Transverse colon (tissue), 4 donors: ENCODE measurements at regions not wholly inside any gene's neighbourhood (a gene's known extent, or its start where the extent isn't known, plus 50 kb on each side); places are given as distances from the start of the nearest gene placed in this dataset.

ENCODE experiments used
- EP300 ChIP-seq: sonication (generic); formaldehyde crosslinking; IDR thresholded peaks from one replicate; pipeline ENCODE4 v1.6.1; 2017; ENCODE audit warnings: antibody characterized with exemption, low read depth
- POLR2A ChIP-seq: fragments of 450-650 bp; IDR thresholded peaks from one replicate; pipeline ENCODE4 v1.6.1; 2016; ENCODE audit warnings: antibody characterized with exemption, mild to moderate bottlenecking, moderate library complexity
- POLR2AphosphoS5 ChIP-seq, 3 donors: sonication (generic); formaldehyde crosslinking; IDR thresholded peaks; one replicate each; pipeline ENCODE4 v1.6.1; 2016; ENCODE audit warnings: antibody characterized with exemption in 3 of 3
- TF ChIP-seq, protein P1 (sequence below), 5 experiments: fragments of 200-600 bp in 3 of 5; fragments of 450-650 bp in 2 of 5; sonication (generic) in 3 of 5; IDR thresholded peaks; 1 replicate in 2 of 5; 2 replicates in 3 of 5; pipeline ENCODE4 v1.5.1; 2016 to 2017; ENCODE audit warnings: antibody characterized with exemption in 5 of 5, inconsistent platforms in 3 of 5, mild to moderate bottlenecking in 2 of 5, moderate library complexity in 1 of 5

DNA sequence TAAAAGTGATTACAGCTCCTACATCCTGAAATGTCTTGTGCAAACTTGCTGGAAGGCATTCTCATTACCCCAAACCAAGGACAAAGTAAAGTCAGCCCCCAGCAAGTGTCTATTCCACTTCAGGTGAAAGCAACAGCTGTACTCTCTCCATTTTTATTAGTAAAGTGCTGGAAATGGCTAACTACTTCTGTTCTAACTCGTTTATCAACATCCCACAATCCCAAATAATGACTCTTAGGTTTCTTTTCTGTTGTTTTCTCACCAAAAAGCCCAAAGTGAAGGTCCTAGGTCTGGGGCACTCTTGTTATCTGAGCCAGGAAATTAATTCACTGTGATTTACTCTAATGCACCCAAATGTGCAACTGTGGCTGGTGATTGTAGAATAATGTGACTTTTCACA lies 105.7 kb downstream of the LRRC30 start:
- TF ChIP-seq POLR2AphosphoS5 (IDR thresholded peaks at IDR 0.05) = no peak
- TF ChIP-seq, protein P1, sequence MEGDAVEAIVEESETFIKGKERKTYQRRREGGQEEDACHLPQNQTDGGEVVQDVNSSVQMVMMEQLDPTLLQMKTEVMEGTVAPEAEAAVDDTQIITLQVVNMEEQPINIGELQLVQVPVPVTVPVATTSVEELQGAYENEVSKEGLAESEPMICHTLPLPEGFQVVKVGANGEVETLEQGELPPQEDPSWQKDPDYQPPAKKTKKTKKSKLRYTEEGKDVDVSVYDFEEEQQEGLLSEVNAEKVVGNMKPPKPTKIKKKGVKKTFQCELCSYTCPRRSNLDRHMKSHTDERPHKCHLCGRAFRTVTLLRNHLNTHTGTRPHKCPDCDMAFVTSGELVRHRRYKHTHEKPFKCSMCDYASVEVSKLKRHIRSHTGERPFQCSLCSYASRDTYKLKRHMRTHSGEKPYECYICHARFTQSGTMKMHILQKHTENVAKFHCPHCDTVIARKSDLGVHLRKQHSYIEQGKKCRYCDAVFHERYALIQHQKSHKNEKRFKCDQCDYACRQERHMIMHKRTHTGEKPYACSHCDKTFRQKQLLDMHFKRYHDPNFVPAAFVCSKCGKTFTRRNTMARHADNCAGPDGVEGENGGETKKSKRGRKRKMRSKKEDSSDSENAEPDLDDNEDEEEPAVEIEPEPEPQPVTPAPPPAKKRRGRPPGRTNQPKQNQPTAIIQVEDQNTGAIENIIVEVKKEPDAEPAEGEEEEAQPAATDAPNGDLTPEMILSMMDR (IDR thresholded peaks at IDR 0.05) = no peak
- no peak for TF ChIP-seq POLR2A
- no peak for TF ChIP-seq EP300
